C4-2B (cell line): ENCODE measurements at regions not wholly inside any gene's neighbourhood (a gene's known extent, or its start where the extent isn't known, plus 50 kb on each side); places are given as distances from the start of the nearest gene placed in this dataset.

ENCODE experiments used
- ZFX ChIP-seq: fragments of 450-650 bp; IDR thresholded peaks from 2 replicates; pipeline ENCODE4 v1.6.1; 2017
- TF ChIP-seq, protein P1 (sequence below): fragments of 450-650 bp; conservative IDR thresholded peaks from 2 replicates; pipeline ENCODE4 v1.5.1; 2017; ENCODE audit warnings: mild to moderate bottlenecking

DNA sequence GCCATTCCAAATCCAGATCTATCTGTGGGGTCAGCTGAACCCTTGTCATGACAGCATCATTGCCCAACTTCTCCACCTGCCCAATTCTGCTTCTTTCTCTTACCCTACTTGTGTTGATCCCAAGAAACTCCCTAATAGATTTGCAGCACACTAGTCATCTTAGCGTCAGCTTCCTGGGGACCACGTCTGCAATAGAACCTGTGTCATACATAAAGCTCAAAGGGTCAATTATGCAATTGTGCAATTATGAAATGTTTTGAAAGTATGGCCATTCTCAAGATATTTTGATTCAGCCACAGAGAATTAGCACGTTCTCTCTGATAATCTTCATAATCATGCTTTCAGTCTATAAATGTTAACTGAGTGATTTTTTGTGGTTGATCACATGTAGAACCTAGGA is 87.4 kb upstream of the PAPPA start:
- TF ChIP-seq, protein P1, sequence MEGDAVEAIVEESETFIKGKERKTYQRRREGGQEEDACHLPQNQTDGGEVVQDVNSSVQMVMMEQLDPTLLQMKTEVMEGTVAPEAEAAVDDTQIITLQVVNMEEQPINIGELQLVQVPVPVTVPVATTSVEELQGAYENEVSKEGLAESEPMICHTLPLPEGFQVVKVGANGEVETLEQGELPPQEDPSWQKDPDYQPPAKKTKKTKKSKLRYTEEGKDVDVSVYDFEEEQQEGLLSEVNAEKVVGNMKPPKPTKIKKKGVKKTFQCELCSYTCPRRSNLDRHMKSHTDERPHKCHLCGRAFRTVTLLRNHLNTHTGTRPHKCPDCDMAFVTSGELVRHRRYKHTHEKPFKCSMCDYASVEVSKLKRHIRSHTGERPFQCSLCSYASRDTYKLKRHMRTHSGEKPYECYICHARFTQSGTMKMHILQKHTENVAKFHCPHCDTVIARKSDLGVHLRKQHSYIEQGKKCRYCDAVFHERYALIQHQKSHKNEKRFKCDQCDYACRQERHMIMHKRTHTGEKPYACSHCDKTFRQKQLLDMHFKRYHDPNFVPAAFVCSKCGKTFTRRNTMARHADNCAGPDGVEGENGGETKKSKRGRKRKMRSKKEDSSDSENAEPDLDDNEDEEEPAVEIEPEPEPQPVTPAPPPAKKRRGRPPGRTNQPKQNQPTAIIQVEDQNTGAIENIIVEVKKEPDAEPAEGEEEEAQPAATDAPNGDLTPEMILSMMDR = no peak
- TF ChIP-seq ZFX = no peak
